ENCODE measurements at regions not wholly inside any gene's neighbourhood (a gene's known extent, or its start where the extent isn't known, plus 50 kb on each side); places are given as distances from the start of the nearest gene placed in this dataset.

DNA sequence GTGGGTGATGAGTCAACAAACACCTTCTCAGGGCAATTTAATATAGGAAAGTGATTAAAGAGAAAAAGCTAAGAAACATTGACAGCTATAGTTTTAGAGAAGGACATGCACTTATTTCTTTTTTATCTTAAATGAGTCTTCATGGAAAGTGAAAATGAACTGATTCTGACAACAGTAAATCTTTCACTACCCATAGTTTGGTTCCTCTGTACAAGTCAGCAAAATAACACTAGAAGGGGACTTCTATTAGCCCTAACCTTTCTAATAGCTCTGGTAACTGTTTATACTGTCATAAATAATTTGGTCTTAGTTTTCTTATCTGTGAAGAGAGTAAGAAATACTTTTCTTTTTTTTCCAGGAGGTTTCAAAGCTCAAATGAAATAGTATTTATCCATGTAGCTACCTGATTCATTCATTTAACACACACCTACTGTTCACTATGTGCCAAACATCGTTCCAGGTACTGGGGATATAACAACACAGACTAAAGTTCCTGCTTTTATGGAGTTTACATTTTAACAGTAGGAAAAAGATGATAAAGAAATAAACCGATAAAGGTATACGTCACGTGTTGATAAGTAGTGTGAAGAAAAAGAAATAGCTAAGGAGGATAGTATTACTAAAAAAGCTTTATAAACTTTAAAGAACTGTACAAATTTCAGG, 148.2 kb downstream of the PCSK1 start:
- no peaks in the 10 kb centered on the region for H3K27me3 ChIP-seq
- no peak for DNase-seq
- H3K27ac ChIP-seq: no peak overlapping the region
- H3K9me3 ChIP-seq: peaks cover 0 to 4% (median 0%) of the 10 kb centered on the region in 4 donors
- no peaks in the 10 kb centered on the region for H3K36me3 ChIP-seq
- TF ChIP-seq EP300 (IDR thresholded peaks at IDR 0.05): no peak
- TF ChIP-seq, protein P1, sequence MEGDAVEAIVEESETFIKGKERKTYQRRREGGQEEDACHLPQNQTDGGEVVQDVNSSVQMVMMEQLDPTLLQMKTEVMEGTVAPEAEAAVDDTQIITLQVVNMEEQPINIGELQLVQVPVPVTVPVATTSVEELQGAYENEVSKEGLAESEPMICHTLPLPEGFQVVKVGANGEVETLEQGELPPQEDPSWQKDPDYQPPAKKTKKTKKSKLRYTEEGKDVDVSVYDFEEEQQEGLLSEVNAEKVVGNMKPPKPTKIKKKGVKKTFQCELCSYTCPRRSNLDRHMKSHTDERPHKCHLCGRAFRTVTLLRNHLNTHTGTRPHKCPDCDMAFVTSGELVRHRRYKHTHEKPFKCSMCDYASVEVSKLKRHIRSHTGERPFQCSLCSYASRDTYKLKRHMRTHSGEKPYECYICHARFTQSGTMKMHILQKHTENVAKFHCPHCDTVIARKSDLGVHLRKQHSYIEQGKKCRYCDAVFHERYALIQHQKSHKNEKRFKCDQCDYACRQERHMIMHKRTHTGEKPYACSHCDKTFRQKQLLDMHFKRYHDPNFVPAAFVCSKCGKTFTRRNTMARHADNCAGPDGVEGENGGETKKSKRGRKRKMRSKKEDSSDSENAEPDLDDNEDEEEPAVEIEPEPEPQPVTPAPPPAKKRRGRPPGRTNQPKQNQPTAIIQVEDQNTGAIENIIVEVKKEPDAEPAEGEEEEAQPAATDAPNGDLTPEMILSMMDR (IDR thresholded peaks at IDR 0.05): no peak
- no peak for TF ChIP-seq POLR2AphosphoS5 (IDR thresholded peaks at IDR 0.05)
- no peak for TF ChIP-seq POLR2A (IDR thresholded peaks at IDR 0.05)
- intact Hi-C loops (cut with DNase I; ENCODE audit: low total_unique reads): no loop called here
- H3K4me3 ChIP-seq: no peak overlapping the region
- H3K4me1 ChIP-seq: peaks cover 0 to 14% (median 0%) of the 10 kb centered on the region in 4 donors
- WGBS, 5 donors: 36 to 62% (median 41%) methylated on average over 4 of the region's 4 CpGs

DNA sequence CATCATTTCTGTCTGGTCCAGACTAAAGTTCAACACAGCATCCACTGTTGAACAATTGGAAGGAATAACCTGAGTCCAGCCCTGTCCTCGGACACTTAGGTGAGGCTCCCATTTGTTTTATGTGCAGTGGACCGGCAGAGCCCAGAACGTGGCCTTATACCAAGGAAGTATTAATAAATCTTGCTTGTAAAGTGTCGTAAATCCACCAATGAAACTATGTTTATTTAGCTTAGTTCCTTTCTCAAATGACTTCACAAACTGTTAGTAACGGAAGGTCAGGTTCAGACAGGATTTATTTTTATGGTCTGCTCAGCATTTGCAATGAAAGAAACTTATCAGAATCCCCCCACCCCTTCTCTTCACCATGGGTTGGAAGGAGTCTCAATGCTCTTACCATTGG, 149.5 kb downstream of the PCSK1 start:
- DNase-seq: no peak
- Histone ChIP-seq H3K27me3 (no peaks in the 10 kb centered on the region), H3K9me3 (peaks cover 0 to 4% (median 0%) of the 10 kb centered on the region in 4 donors), H3K4me1 (peaks cover 0 to 14% (median 0%) of the 10 kb centered on the region in 4 donors), H3K36me3 (no peaks in the 10 kb centered on the region), H3K27ac (no peak overlapping the region), H3K4me3 (no peak overlapping the region)
- 70 to 79% (median 75%) methylated on average over 5 of the region's 5 CpGs for WGBS, 5 donors
- intact Hi-C loops (cut with DNase I; ENCODE audit: low total_unique reads): no loop called here
- TF ChIP-seq POLR2AphosphoS5 (IDR thresholded peaks at IDR 0.05): no peak
- TF ChIP-seq EP300 (IDR thresholded peaks at IDR 0.05): no peak
- TF ChIP-seq, protein P1 (IDR thresholded peaks at IDR 0.05): no peak
- TF ChIP-seq POLR2A (IDR thresholded peaks at IDR 0.05): no peak

DNA sequence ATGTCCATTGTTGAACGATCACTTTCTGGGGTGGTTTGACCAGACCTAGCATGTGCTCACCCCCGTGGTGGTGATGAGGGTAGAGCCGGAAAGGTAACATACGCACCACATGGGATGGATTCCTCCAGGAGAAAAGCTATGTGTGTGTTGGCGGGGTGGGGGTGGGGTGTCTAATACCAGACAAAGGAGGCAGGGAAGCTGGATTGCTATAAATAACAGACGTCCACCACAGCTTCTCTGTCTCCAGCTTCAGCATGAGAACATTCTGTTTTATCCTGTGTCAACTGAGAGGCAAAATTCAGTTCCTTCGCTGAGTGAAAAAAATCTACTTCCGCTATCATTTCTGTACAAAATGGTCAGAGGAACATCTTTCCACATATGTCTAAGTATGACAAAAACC, 151.0 kb downstream of the PCSK1 start:
- intact Hi-C loops (cut with DNase I; ENCODE audit: low total_unique reads): no loop called here
- no peak overlapping the region for H3K4me3 ChIP-seq
- TF ChIP-seq POLR2AphosphoS5 (IDR thresholded peaks at IDR 0.05) (no peak), POLR2A (IDR thresholded peaks at IDR 0.05) (no peak), EP300 (IDR thresholded peaks at IDR 0.05) (no peak)
- TF ChIP-seq, protein P1 (IDR thresholded peaks at IDR 0.05): no peak
- peaks cover 0 to 10% (median 0%) of the 10 kb centered on the region in 4 donors for H3K4me1 ChIP-seq
- H3K9me3 ChIP-seq: peaks cover 0 to 4% (median 0%) of the 10 kb centered on the region in 4 donors
- no peaks in the 10 kb centered on the region for H3K27me3 ChIP-seq
- whole genome bisulfite sequencing, 5 donors: 88 to 95% (median 94%) methylated on average over 8 of the region's 8 CpGs
- DNase-seq: no peak
- no peaks in the 10 kb centered on the region for H3K36me3 ChIP-seq
- H3K27ac ChIP-seq: no peak overlapping the region

DNA sequence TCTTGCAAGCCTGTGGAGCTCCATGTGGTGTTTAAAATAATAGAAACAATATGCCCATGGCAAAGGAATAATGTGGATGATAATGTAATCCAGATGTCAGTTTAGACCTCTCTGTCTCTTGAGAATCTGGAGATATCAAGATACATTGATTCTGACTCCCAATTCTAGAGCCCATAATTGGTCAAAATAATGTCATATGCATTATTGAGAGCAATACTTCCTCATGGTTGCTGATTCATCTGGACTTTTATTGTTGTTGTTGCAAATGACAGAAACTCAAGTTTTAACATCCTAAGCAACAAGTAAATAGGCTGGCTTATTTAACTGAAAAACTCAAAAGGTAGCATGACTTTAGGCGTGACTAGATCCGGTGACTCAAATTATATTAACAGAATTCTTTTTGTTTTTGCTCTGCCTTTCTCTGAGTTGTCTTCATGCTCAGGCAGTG, 152.1 kb downstream of the PCSK1 start:
- intact Hi-C loops (cut with DNase I; ENCODE audit: low total_unique reads): no loop called here
- WGBS, 5 donors: 68 to 94% (median 69%) methylated on average over 2 of the region's 2 CpGs
- Histone ChIP-seq H3K4me3 (no peak overlapping the region), H3K36me3 (no peaks in the 10 kb centered on the region), H3K27me3 (no peaks in the 10 kb centered on the region), H3K27ac (no peak overlapping the region), H3K4me1 (peaks cover 0 to 10% (median 0%) of the 10 kb centered on the region in 4 donors), H3K9me3 (peaks cover 0 to 4% (median 0%) of the 10 kb centered on the region in 4 donors)
- DNase-seq: no peak
- TF ChIP-seq EP300 (IDR thresholded peaks at IDR 0.05): no peak
- TF ChIP-seq POLR2A (IDR thresholded peaks at IDR 0.05): no peak
- TF ChIP-seq POLR2AphosphoS5 (IDR thresholded peaks at IDR 0.05): no peak
- TF ChIP-seq, protein P1 (IDR thresholded peaks at IDR 0.05): no peak

Measured in stomach (tissue), 8 donors.